ENCODE measurements at regions not wholly inside any gene's neighbourhood (a gene's known extent, or its start where the extent isn't known, plus 50 kb on each side); places are given as distances from the start of the nearest gene placed in this dataset.
"Not testable (repeated sequence)": the region's sequence is repeated elsewhere in the genome, so short reads cannot be mapped to it uniquely, and the experiment has no call there.

DNA sequence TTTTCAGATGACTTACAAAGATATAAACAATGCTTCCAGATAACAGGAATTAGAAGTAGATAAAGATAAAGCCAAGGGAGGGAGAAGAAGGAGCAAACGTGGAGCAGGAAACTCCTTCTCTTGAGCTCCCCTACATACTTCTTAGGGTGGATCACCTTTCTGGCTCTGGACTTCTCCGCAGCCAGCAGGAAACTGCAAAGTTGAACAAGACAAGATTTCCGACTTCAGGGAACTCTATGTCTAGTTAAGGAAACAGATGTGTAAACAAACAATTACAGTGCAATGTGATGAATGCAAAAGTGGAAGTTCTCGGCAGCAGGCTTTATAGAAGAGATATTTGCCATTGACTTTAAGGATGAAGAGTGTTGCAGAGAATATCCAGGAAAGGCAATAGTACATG, 134.0 kb upstream of the MARCKS start:
- no peak for DNase-seq

DNA sequence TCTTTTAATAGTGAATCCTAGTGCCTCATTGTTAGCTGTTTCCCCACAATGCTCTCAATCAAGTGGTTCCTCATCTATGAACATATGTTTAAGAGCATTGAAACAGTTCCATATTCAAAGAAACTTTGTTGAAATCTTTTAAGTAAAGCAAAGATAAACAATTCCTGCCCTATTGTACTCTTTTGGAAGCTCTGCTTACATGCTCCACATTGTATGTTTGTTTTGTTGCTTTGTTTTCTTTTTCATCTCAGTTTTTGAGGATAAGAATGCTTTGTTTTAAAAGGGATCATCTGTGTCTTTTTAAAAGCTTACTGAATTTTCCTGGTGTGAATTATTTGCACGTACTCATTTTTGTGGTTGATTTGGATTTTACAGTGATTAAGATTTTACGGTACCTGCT, 132.2 kb upstream of the MARCKS start:
- not testable (repeated sequence) for DNase-seq

DNA sequence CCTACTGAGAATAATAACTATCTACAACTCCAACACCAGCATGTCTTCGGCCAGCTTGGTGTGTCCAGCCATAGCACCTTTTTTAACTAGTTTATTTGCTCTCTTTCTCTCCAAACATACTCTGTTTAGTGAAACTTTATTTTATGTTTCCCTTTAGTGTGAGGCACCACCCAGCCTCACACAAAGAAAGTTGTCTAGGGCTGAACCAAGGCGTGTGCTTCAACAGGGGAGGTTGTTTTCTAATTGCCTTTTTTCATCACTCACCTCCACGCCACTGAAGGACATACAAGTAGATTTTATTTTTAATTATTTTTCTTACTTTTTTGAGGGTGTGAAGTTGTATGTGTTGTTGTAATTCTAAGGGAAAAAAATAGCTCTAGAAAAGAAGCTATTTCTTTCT, 125.6 kb upstream of the MARCKS start:
- DNase-seq = no peak

DNA sequence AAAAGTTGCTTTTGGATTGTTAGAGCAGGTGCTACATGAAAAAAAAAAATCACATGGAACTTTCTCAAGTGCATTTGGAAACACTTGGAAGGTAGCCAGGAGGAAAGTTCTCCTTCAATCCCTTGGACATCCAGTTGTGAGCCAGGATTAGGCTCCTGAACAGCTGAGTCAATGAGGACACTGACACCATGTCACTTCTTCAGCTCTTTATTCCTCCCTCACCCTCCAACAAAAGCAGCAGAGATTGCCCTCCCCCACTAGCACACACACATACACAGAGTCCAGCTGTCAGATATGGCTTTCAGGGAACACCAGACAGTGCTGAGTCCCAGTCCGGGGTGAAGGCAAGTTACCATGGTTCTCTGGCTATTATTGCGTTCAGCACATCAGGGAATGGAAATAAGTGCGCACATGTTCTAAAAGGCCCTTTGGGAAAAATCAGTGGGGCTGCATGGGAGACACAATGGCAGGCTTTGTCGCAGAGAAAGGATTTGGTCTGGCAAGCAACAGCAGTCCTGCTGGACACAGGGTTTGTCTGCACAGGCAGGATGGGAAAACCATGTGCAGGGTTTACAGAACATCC, 124.7 kb upstream of the MARCKS start:
- DNase-seq = peak in 52 of 56 donors; percentile 5 to 74 (median 41)

DNA sequence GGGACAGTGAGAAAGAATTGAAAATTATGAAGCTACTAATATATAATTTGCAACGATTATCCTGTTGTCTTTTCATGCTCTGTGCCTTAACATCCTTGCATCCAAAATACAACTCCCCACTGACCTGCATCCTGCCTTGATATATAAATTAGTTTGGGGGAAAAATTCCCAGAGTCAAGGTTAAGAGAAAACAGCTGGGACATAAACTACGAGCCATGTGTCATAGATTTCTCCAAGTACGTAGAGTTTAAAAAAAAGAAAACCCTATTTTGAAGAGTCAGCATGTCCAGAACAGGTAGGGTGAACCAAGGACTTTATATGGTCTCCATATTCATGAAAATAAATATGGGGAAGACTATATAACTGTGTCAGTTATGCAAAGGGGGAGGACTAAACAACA, 123.8 kb upstream of the MARCKS start:
- no peak for DNase-seq

DNA sequence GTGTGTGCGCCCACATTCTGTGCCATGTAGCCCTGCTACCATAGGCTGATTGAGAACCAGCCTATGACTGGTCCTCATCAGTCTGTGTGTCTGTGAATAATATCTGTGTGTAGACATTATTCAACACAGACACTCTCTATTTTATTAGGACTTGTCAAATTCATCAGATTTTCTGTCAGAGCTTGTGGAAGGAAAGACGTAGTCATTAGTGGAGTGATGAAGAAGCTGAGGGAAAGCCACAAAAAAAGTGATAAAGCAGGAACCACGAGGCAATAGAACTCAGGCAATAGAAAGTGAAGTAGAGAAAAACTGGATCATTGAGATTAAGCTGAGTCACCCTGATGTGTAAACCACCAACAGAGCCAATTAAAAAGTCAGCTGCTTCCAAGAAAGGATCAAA, 122.2 kb upstream of the MARCKS start:
- no peak for DNase-seq

DNA sequence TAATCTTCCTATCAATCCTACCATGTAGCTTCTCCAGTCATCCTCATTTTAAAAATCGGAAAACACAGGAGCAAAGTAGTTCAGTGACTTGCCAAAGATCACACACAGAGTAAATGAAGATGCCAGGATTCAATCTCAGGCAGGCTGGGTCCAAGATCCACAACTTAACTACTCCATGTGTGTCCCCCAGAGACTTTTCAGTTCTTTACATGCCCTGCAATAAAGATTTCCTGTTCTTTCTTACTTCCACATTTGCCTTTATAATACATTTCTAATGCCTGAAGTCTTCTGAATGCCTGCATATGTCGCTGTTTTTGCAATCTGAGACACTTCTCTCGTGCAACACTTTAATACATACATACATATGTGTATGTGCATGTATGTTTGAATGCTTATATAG, 121.7 kb upstream of the MARCKS start:
- DNase-seq = no peak

DNA sequence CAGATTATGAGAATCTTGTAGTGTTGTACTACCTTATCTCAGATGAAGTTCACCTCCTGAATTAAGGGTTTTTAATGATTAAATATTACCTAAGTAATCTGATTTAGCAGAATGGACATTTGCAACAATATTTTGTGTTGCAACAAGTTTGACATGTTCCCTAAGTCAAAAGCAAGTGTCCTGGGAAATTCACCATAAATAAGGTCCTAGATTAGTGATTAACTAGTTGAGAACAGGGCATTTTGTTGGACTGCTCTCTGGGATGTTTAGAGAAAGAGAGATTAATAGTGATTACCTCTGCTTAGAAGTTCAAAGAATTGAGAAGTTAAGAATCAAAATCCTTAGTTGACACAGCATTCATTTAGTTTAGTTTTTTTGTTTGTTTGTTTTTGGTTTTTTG, 120.2 kb upstream of the MARCKS start:
- no peak for DNase-seq

DNA sequence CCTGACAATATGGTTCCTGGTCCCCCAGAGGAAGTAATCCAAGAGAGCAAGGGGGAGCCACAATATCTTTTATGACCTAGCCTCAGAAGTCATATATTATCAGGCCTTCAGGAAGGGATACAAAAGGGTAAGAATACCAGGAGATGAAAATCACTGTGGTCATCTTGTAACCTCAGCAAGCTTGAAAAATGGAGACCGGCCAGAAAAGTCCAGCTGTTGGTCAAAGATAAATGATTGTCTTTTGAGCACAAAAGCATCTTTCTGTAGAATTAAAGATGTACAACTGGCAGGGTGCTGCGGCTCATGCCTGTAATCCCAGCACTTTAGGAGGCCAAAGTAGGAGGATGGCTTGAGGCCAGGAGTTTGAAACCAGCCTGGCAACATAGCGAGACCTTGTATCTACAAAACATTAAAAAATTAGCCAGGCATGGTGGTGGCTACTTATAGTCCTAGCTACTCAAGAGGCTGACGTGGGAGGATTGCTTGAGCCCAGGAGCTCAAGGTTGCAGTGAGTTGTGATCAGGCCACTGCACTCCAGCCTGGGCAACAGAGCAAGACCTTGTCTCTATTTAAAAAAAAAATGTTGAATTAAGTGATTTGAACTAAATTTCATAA, 118.0 kb upstream of the MARCKS start:
- DNase-seq = no peak

DNA sequence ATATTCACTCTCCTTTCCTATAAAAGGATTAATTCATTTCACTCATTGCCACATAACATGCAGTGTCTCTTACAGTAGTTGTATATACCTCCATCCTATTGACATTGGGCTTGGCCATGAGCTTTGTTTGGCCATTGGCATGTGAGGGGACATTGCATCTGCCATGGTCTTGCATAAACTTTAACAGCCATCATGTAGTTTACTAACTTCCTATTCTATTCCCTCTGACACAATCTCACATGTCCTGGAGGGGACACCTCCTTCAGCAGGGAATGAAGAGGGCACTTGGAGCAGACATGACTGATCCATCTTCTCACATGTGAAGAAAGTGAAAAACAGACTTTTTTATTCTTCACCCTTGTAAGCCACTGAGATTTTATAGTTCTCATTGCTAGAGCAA, 115.5 kb upstream of the MARCKS start:
- DNase-seq = no peak

DNA sequence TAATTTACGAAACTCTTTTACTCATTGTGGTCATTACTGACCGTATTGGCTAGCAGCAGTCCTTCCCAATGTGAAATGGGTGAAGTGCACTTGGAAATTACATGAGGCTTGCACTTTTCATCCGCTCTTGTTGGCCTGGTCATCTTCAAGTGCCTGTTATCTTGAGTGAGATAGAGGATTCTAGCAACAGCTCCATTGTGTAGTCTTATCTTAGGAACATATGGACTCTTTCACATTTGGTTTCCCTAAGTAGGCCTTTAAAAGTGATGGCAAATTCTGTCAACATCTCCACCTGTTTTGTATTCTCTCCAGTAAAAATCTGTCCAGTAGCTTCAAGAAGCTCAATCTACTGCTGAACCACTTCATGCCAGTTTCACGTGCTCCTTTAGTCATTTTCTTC, 114.8 kb upstream of the MARCKS start:
- DNase-seq = no peak

DNA sequence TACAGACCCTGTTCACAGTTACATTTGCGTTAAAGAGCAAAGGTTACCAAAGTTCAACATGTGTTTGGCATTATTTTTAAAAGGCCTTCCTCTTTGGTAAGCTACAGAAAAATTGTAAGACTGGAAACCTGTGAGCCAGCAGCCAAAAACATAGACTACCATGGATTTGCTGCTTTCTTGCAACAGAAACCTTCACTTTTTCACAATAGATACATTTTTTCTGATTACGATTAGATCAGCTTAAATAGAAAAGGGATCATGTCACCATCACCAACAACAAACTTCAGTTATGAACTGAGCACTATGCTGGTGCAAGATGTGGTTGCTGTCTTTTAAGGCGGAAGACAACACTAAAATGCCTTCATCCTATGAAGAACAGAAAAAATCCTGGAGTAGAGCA, 112.3 kb upstream of the MARCKS start:
- DNase-seq = no peak

DNA sequence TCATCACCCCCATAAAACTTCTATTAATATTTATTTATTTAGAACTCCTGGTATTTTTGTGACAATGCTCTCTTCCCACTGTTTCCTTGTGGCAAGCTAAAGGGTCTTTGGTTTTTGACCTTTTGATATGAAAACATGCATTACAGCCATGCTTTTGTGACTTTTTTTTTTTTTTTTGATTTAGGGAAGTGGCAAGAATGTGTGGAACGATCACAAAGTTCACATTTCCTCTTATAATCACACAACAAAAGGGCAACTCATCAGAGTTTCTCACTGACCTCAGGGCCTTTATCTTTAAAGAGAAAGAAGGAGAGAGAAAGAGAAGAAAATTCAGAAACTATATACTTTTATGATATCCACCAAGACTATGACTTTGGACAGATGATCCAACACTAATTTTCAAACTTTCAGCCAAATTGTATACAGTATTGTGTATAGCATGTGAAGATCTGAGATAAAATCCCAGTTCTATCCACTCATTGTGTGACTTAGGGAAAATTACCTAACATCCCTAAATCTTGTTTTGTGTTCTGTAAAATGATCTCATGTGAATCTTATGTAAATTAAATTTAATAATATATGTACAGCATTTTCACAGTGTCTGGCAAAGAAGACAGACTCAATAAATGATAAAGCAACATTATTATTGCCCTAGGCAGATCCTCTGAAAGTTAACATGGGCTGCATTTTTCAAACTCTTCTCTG, 106.8 kb upstream of the MARCKS start:
- no peak for DNase-seq

DNA sequence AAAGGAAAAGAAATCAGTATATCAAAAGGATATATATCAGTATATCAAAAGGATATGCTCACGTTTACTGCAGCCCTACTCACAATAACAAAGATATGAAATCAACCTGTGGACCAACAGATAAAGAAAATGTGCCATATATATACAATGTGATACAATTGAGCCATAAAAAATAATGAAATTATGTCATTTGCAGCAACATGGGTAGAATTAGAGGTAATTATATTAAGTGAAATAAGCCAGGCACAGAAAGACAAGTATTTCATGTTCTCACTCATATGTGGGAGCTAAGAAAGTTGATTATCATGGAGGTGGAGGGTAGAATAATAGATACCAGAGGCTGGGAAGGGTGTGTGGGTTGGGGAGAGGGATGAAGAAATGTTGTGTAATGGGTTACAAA, 102.9 kb upstream of the MARCKS start:
- peak in 1 of 56 donors; percentile 0 for DNase-seq

DNA sequence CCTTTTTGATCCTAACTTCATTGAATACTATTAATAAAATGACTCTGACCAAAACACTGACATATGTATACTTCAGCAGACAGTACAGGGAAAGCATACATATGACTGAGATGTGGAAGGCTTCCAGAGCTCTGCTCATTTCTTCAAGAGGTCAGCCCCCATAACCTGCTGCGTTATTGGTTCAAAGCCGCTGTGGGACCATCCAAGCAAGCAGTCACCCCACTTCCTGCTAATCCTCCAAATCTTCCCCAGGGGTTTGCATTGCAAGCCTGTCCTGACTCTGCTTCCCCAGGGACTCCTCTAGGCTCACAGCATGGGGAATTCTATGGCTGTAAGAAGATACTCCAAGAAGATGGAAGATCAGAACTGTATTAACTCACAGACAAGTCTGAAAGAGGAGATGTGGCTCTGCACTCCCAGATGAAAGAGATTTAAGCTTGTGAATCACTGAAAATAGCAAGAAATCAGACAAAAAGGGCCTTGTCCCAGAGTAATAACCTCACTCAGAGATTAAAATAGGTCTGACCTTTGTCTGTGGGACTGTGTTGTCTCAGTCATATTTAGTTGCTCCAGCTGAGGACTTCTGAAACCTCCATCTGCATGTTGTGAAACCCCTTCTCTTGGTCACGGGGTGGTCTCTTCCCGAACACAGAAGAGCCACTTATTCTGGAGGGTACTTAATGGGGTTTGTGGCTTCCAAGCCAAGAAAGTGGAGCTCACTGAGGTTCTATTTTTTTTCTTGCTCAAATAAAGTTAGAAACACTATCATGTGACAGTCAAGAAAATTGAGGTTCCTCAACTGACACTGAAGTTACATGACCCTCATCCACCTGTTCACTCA, 101.5 kb upstream of the MARCKS start:
- DNase-seq = no peak

DNA sequence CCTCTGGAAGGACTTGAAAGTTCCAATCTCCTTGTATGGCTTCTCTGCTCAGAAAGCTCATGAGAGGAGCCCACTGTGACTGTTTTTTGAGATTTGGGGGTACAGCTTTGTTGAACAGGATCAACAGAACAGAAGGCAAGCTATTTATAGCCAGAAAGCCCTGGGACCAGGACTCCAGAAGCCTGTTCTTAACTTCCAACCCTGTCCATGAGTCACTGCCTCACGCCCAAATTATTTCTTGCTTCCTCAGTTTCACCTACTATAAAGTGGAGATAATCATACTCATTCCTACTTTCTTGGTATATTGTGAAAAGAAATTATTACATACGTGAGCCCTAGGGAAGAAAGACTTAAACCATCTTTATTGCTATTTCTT, 100.9 kb upstream of the MARCKS start:
- no peak for DNase-seq

DNA sequence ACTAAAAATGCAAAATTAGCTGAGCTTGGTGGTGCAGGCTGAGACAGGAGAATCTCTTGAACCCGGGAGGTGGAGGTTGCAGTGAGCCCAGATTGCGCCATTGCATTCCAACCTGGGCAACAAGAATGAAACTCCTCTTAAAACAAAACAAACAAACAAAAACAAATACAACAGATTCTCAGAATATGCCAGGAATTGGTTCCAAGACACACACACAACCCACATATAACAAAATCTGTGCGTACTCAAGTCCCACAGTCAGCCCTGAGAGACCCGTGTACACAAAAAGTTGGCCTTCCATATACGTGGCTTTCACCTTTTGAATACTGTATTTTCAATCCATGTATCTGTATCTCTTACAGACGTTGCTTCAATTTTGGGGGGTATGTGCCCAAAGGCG, 98.9 kb upstream of the MARCKS start:
- DNase-seq = no peak

DNA sequence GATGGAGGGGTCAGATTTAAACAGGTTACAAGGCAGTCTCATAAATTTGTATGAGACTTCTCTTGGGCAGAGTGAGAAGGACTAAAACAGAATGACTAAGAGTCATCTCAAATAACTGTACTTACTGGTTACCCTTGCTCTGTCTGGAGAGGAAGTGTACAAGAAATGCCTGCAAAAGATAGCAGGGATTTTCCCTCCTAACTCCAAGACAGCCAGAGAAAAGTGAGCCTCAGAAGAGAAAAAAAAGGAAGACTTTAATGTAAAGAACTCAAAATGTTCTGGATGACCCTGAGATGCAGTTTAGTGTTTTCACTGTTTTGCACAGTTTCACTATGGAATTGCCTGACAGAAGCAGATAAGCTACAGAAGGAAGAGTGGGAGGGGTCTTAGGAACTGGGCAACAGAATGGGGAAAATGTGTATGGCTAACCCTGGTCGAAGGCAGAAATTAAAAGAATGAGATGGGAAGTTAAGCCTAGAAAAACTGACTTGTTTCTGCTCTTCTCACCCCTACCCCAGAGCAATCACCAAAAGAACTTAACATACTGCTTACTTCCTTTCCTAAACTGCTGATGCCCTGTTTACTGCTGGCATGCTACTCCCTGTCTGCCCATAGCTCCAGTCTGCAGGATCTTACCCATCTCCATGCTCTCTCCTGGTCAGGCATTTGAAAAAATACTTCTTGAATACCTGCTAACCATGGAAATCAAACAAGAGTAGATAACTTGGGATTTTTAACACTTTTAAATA, 98.1 kb upstream of the MARCKS start:
- no peak for DNase-seq

DNA sequence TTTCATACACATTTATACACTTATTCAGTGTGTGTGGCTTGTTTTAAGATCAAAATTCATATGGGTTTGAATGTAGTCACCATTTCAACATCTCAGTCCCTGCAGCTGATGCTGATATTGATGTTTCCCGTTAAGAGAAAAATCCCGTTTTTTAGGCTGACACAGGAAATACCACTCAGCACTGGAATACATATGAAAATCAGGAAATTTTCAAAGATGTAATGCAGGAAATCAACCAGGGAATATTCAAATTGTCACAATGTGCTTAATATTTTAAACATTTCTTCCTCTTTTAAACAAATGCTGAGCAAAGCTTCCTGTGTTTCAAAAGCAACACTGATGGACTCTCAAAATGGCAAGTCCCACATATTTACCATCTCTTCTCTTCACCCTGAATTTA, 94.5 kb upstream of the MARCKS start:
- DNase-seq = no peak

DNA sequence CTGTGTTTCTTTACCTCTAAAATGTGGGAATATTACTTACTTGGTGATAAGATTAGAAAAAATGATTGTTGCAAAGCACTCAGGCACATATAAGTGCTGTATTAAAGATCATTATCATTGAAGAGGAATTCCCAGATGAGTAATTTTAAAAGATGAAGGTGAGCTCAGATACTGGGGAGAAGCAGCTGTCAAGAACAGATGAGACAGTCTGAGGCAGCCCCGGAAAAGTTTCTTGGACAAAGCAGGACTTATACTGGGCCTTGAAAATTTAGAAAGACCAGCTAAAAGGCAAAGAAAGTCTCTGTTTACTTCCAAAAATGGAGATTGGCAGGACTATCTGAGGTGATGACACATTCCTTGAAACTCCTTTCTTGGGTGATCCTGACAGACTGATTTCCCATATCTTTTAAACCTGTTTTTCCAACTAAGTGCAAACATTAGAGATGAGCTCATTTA, 93.8 kb upstream of the MARCKS start:
- DNase-seq = no peak

DNA sequence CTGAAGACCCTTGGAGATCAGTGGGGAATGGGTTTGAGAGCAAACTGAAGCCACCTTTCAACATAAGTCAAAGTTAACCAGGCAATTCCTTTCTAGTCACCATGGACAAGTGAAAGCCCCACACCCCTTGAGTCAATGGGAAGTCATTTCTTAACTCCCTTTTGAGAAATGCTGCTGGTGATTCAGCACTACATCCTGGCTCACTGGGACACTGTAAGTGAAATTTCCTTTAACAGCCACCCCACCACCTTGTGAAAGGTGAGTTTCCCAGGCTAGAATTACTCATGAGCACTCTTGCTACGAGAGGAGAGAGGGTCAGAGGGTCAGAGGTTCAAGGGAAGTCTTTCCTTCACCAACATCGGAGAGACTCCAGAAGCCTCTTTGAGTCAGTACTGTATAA, 93.3 kb upstream of the MARCKS start:
- DNase-seq = no peak

DNA sequence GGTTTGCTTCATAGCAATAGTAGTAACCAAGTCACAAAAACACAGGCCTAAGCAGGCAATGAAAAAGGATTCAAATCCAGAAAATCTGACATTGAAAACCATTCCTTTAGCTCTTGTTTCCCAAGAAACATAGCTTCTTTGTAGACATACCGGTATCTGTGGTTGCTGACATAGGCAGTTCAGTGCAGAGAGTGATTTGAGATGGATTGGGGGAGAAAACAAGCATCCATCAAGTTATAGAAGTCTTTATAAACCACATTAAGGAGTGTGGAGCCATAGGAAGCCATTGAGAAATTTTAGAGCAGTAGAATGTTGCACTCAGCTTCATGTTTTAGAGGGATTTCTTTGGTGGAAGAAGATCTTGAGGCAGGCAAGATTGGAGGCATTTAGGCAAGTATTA, 91.2 kb upstream of the MARCKS start:
- no peak for DNase-seq
